ENCODE measurements at regions not wholly inside any gene's neighbourhood (a gene's known extent, or its start where the extent isn't known, plus 50 kb on each side); places are given as distances from the start of the nearest gene placed in this dataset.

GRCh38 chr10:6763001-6763400 is 182.9 kb upstream of the PRKCQ start:
- no peak overlapping the region for H3K4me3 ChIP-seq
- CTCF ChIA-PET (ENCODE audit: low intra/inter-chr PET ratio): no interaction called here
- ATAC-seq: no peak
- no peaks in the 10 kb centered on the region for H3K9me3 ChIP-seq (replicated peaks; ENCODE audit: control insufficient read depth, insufficient read depth, low read depth, low read length)
- WGBS (ENCODE audit: insufficient coverage, low coverage, missing lambda C conversion rate): 0% methylated on average over 5 of the region's 5 CpGs
- H3K36me3 ChIP-seq (ENCODE audit: control insufficient read depth, insufficient read depth, low read length): no peaks in the 10 kb centered on the region
- no peak for FAIRE-seq
- POLR2A ChIA-PET: no interaction called here
- H3K9me1 ChIP-seq (ENCODE audit: control insufficient read depth, insufficient read depth, low read length): no peaks in the 10 kb centered on the region
- H3K4me1 ChIP-seq (replicated peaks in 1 of 2; ENCODE audit: control insufficient read depth in 2 of 2, insufficient read depth in 2 of 2, low read length in 2 of 2): no peaks in the 10 kb centered on the region
- no peaks in the 10 kb centered on the region for H4K20me1 ChIP-seq (replicated peaks; ENCODE audit: control insufficient read depth, insufficient read depth, low read length)
- no peak overlapping the region for H3K27ac ChIP-seq (ENCODE audit: extremely low read depth, low read depth, low read length)
- H3K27me3 ChIP-seq (ENCODE audit: control insufficient read depth in 2 of 2, insufficient read depth in 2 of 2, low read length in 2 of 2): peaks cover 8 to 21% of the 10 kb centered on the region in 2 experiments; a peak in 4 of 5 replicates
- TF ChIP-seq RBFOX2 (IDR thresholded peaks at IDR 0.05; ENCODE audit: low read depth, low read length) (no peak), MAX (CRISPR knock-in tag; IDR thresholded peaks at IDR 0.05) (no peak), TCF15 (CRISPR knock-in tag; IDR thresholded peaks at IDR 0.05) (no peak), KDM2B (CRISPR knock-in tag; IDR thresholded peaks at IDR 0.05) (no peak), ZNF175 (CRISPR knock-in tag; IDR thresholded peaks at IDR 0.05; ENCODE audit: low read depth) (no peak), ARID3A (IDR thresholded peaks at IDR 0.05; ENCODE audit: borderline replicate concordance, low read depth, low read length) (no peak)
- no peak overlapping the region for H3K4me2 ChIP-seq (ENCODE audit: insufficient read depth, low read length)
- H2AFZ ChIP-seq (ENCODE audit: low read depth, low read length): no peak overlapping the region
- no peak for DNase-seq (ENCODE audit: extremely low read depth in 1 of 4, low spot score in 3 of 4)
- H3K79me2 ChIP-seq (ENCODE audit: control insufficient read depth, insufficient read depth, low read length): no peaks in the 10 kb centered on the region
- intact Hi-C loops (cut with micrococcal nuclease): no loop called here
- H3K9ac ChIP-seq (ENCODE audit: insufficient read depth in 1 of 2, low read depth in 2 of 2, low read length in 2 of 2): no peak overlapping the region
- in situ Hi-C loops (cut with MboI): no loop called here
- BruUV-seq (replicated peaks): no TSS peak
